ENCODE measurements at regions not wholly inside any gene's neighbourhood (a gene's known extent, or its start where the extent isn't known, plus 50 kb on each side); places are given as distances from the start of the nearest gene placed in this dataset.

DNA sequence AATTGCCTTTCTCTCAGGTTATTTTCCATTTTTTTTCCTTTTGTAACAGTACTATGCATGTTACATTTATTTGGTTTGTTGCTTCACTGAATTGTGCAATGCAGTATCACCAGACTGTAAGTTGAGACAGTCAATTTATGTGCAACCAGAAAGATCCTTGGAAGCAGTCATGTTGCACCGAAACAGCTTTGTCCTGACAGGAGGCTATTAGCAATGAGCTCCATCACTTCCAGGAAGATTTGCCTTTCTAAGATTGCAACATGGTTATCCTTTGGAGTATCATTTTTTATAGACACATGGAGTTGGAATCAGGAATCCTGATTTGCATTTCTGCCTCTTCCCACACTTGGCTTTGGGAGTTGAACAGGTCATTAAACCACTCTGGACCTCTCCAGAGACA lies 84.5 kb upstream of the ST6GALNAC5 start:
- H3K9ac ChIP-seq (ENCODE audit: extremely low read depth, insufficient read length, low read length) = no peak overlapping the region
- no CpG with 5 or more reads among the region's 1 CpG for WGBS (ENCODE audit: extremely low coverage, insufficient read length, low lambda C conversion rate)
- H3K14ac ChIP-seq (ENCODE audit: insufficient read depth, low read length) = no peak overlapping the region
- no peak overlapping the region for H2BK120ac ChIP-seq (ENCODE audit: low read depth, low read length, poor library complexity, severe bottlenecking)
- no peak overlapping the region for H4K8ac ChIP-seq (replicated peaks; ENCODE audit: insufficient read length, low read depth, low read length)
- H3K56ac ChIP-seq (ENCODE audit: insufficient read length, low read depth, low read length) = no peak overlapping the region
- no peak overlapping the region for H2BK15ac ChIP-seq (ENCODE audit: low read depth, low read length)
- no peak overlapping the region for H3K4ac ChIP-seq (ENCODE audit: low read depth, low read length)
- H4K5ac ChIP-seq (ENCODE audit: insufficient read length, low read depth, low read length) = no peak overlapping the region
- H3T11ph ChIP-seq (ENCODE audit: low read length) = no peak overlapping the region
- no peak overlapping the region for H2BK5ac ChIP-seq (ENCODE audit: insufficient read length, low read length)
- Mint-ChIP-seq H3K9me3 (peaks cover 2 to 4% of the 10 kb centered on the region in 2 experiments; a peak in 3 of 5 replicates), H3K4me1 (peaks cover 12 to 16% of the 10 kb centered on the region in 2 experiments), H3K36me3 (ENCODE audit: insufficient read depth in 1 of 3, low read depth in 3 of 3) (peaks cover 0 to 4% (median 0%) of the 10 kb centered on the region in 3 experiments; a peak in 1 of 7 replicates), H3K27me3 (ENCODE audit: low read depth) (no peaks in the 10 kb centered on the region), H3K27ac (no peak overlapping the region), H3K4me3 (no peak overlapping the region)
- no peak overlapping the region for H3K4me2 ChIP-seq (ENCODE audit: insufficient read depth, insufficient read length, low read length)
- no peak overlapping the region for H2AFZ ChIP-seq (ENCODE audit: low read length)
- no peak overlapping the region for H2AK5ac ChIP-seq (ENCODE audit: insufficient read length, low read length)
- no peak overlapping the region for H3K23ac ChIP-seq (ENCODE audit: insufficient read length, low read depth, low read length)
- no peak overlapping the region for H2BK20ac ChIP-seq (ENCODE audit: low read depth, low read length, poor library complexity, severe bottlenecking)
- H4K20me1 ChIP-seq (ENCODE audit: control insufficient read depth, insufficient read depth, insufficient read length) = no peaks in the 10 kb centered on the region
- no peaks in the 10 kb centered on the region for H3K9me3 ChIP-seq (ENCODE audit: control insufficient read depth, low read depth, low read length)
- H2BK12ac ChIP-seq (ENCODE audit: insufficient read length, low read depth, low read length) = no peak overlapping the region
- no peaks in the 10 kb centered on the region for H3K27me3 ChIP-seq (ENCODE audit: insufficient read depth, low read length)
- no peak overlapping the region for H3K27ac ChIP-seq (ENCODE audit: insufficient read length, low read depth, low read length)
- H4K91ac ChIP-seq (ENCODE audit: insufficient read length, low read depth, low read length) = no peak overlapping the region
- TF ChIP-seq, protein P1, sequence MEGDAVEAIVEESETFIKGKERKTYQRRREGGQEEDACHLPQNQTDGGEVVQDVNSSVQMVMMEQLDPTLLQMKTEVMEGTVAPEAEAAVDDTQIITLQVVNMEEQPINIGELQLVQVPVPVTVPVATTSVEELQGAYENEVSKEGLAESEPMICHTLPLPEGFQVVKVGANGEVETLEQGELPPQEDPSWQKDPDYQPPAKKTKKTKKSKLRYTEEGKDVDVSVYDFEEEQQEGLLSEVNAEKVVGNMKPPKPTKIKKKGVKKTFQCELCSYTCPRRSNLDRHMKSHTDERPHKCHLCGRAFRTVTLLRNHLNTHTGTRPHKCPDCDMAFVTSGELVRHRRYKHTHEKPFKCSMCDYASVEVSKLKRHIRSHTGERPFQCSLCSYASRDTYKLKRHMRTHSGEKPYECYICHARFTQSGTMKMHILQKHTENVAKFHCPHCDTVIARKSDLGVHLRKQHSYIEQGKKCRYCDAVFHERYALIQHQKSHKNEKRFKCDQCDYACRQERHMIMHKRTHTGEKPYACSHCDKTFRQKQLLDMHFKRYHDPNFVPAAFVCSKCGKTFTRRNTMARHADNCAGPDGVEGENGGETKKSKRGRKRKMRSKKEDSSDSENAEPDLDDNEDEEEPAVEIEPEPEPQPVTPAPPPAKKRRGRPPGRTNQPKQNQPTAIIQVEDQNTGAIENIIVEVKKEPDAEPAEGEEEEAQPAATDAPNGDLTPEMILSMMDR (conservative IDR thresholded peaks at IDR 0.05) = no peak
- H3K23me2 ChIP-seq (ENCODE audit: insufficient read length, low read depth, low read length, poor library complexity, severe bottlenecking) = no peaks in the 10 kb centered on the region
- DNase-seq = no peak
- H3K18ac ChIP-seq (ENCODE audit: insufficient read length, low read depth, low read length) = no peak overlapping the region
- no peaks in the 10 kb centered on the region for H3K4me1 ChIP-seq (ENCODE audit: insufficient read depth, low read length)
- H3K79me2 ChIP-seq (ENCODE audit: insufficient read depth, low read length) = no peaks in the 10 kb centered on the region
- no peaks in the 10 kb centered on the region for H3K79me1 ChIP-seq (ENCODE audit: insufficient read depth, low read depth, low read length, poor library complexity, severe bottlenecking)
